ENCODE measurements at regions not wholly inside any gene's neighbourhood (a gene's known extent, or its start where the extent isn't known, plus 50 kb on each side); places are given as distances from the start of the nearest gene placed in this dataset.

- DNase-seq (ENCODE audit: low read depth in 2 of 2) = no peak
These were observed 300.4 kb downstream of the DTWD2 start for GRCh38 chr5:118687661-118688621.

- no peak for DNase-seq (ENCODE audit: low read depth in 2 of 2)
These were observed 301.2 kb downstream of the DTWD2 start for GRCh38 chr5:118687100-118687499.

GRCh38 chr5:118681655-118682054 lies 306.7 kb downstream of the DTWD2 start:
- DNase-seq (ENCODE audit: low read depth in 2 of 2) = no peak

GRCh38 chr5:118679264-118679940 lies 308.9 kb downstream of the DTWD2 start:
- DNase-seq (ENCODE audit: low read depth in 2 of 2) = no peak

GRCh38 chr5:118678746-118679145 lies 309.6 kb downstream of the DTWD2 start:
- DNase-seq (ENCODE audit: low read depth in 2 of 2) = no peak

GRCh38 chr5:118675247-118675646 lies 313.1 kb downstream of the DTWD2 start:
- DNase-seq (ENCODE audit: low read depth in 2 of 2) = no peak

- DNase-seq (ENCODE audit: low read depth in 2 of 2) = no peak
These were observed 330.8 kb downstream of the DTWD2 start for GRCh38 chr5:118657576-118657975.

- no peak for DNase-seq (ENCODE audit: low read depth in 2 of 2)
These were observed 334.5 kb downstream of the DTWD2 start for GRCh38 chr5:118653872-118654271.

GRCh38 chr5:118653183-118653582 lies 335.2 kb downstream of the DTWD2 start:
- no peak for DNase-seq (ENCODE audit: low read depth in 2 of 2)

GRCh38 chr5:118651002-118651401 lies 337.3 kb downstream of the DTWD2 start:
- no peak for DNase-seq (ENCODE audit: low read depth in 2 of 2)

- DNase-seq (ENCODE audit: low read depth in 2 of 2) = no peak
These were observed 340.8 kb downstream of the DTWD2 start for GRCh38 chr5:118647587-118647986.

- no peak for DNase-seq (ENCODE audit: low read depth in 2 of 2)
These were observed 341.4 kb downstream of the DTWD2 start for GRCh38 chr5:118646917-118647316.

GRCh38 chr5:118637947-118638670 lies 350.2 kb downstream of the DTWD2 start:
- DNase-seq (ENCODE audit: low read depth in 2 of 2) = no peak

- DNase-seq (ENCODE audit: low read depth in 2 of 2) = no peak
These were observed 359.5 kb downstream of the DTWD2 start for GRCh38 chr5:118628660-118629354.

GRCh38 chr5:118620233-118620632 lies 368.1 kb downstream of the DTWD2 start:
- no peak for DNase-seq (ENCODE audit: low read depth in 2 of 2)

GRCh38 chr5:118619823-118620222 lies 368.5 kb downstream of the DTWD2 start:
- no peak for DNase-seq (ENCODE audit: low read depth in 2 of 2)

GRCh38 chr5:118616281-118616680 lies 372.1 kb downstream of the DTWD2 start:
- no peak for DNase-seq (ENCODE audit: low read depth in 2 of 2)

- DNase-seq (ENCODE audit: low read depth in 2 of 2) = no peak
These were observed 373.5 kb downstream of the DTWD2 start for GRCh38 chr5:118614731-118615456.

- no peak for DNase-seq (ENCODE audit: low read depth in 2 of 2)
These were observed 376.9 kb downstream of the DTWD2 start for GRCh38 chr5:118611332-118611945.

- no peak for DNase-seq (ENCODE audit: low read depth in 2 of 2)
These were observed 381.4 kb downstream of the DTWD2 start for GRCh38 chr5:118606940-118607339.

- DNase-seq (ENCODE audit: low read depth in 2 of 2) = no peak
These were observed 382.6 kb downstream of the DTWD2 start for GRCh38 chr5:118605761-118606160.

Measured in stimulated activated CD4-positive, alpha-beta T cell treated with anti-CD3 and anti-CD28 coated beads, Interleukin-1b, Interleukin-23, amount 100 ng/mL, for 1 hour (primary cell).